ENCODE measurements at regions not wholly inside any gene's neighbourhood (a gene's known extent, or its start where the extent isn't known, plus 50 kb on each side); places are given as distances from the start of the nearest gene placed in this dataset.
A peak's percentile ranks its signal among the peaks of the same experiment; 100 is the strongest.

DNA sequence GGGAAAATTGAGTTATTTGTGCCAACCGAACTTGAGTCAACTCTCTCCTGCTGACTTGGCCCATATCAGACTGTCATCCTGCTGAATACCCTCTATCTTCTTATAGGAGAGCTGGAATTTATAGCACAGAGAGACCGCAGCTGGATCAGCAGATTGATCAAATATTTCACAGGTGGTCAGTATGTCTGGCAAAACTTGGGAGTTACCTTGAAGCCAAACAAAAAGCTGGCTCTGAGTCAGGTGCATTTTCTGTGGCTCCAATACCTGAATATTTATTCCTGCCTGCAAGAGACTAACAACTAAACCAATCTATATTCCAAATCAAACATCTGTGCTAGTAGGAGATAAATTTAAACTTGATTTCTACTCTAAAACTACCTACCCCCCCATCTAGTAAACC, 752.1 kb upstream of the ALCAM start:
- Histone ChIP-seq H2BK120ac (ENCODE audit: low read depth, low read length) (no peak overlapping the region), H3K79me1 (ENCODE audit: low read depth, low read length) (no peaks in the 10 kb centered on the region), H3K4me1 (ENCODE audit: control insufficient read depth in 2 of 2, insufficient read depth in 1 of 2, low read depth in 1 of 2, low read length in 2 of 2) (peaks cover 0 to 4% of the 10 kb centered on the region in 2 donors), H2BK12ac (ENCODE audit: low read length) (no peak overlapping the region), H3K27ac (replicated peaks; ENCODE audit: low read length) (no peak overlapping the region), H2BK5ac (ENCODE audit: low read length) (no peak overlapping the region), H2BK15ac (ENCODE audit: low read length) (no peak overlapping the region), H3K36me3 (replicated peaks in 1 of 2; ENCODE audit: control insufficient read depth in 2 of 2, insufficient read depth in 2 of 2, low read length in 2 of 2) (no peaks in the 10 kb centered on the region), H3K14ac (ENCODE audit: low read length) (no peak overlapping the region), H3K9me3 (replicated peaks in 1 of 2; ENCODE audit: control insufficient read depth in 2 of 2, insufficient read depth in 1 of 2, low read depth in 1 of 2, low read length in 2 of 2) (no peaks in the 10 kb centered on the region), H2AFZ (ENCODE audit: low read length) (no peak overlapping the region), H3K18ac (ENCODE audit: low read length) (no peak overlapping the region), H3K27me3 (ENCODE audit: control insufficient read depth in 3 of 3, insufficient read depth in 3 of 3, low read depth in 1 of 3, low read length in 3 of 3) (no peaks in the 10 kb centered on the region), H3K4me2 (ENCODE audit: insufficient read depth, low read length, poor library complexity, severe bottlenecking) (no peak overlapping the region), H3K9ac (ENCODE audit: low read depth, low read length, poor library complexity) (no peak overlapping the region), H4K8ac (ENCODE audit: low read depth, low read length) (no peak overlapping the region), H2AK5ac (ENCODE audit: low read depth, low read length) (no peak overlapping the region), H4K91ac (ENCODE audit: low read depth, low read length, poor library complexity) (no peak overlapping the region), H3K23ac (ENCODE audit: low read depth, low read length, poor library complexity) (no peak overlapping the region), H3K4ac (ENCODE audit: low read length) (no peak overlapping the region), H3K4me3 (ENCODE audit: low read length in 2 of 2) (no peak overlapping the region)
- no peak for DNase-seq (ENCODE audit: low spot score)
- WGBS, 2 donors (ENCODE audit: extremely low coverage in 2 of 2, insufficient read length in 2 of 2, insufficient replicate concordance in 1 of 2) = no CpG with 5 or more reads among the region's 2 CpGs

DNA sequence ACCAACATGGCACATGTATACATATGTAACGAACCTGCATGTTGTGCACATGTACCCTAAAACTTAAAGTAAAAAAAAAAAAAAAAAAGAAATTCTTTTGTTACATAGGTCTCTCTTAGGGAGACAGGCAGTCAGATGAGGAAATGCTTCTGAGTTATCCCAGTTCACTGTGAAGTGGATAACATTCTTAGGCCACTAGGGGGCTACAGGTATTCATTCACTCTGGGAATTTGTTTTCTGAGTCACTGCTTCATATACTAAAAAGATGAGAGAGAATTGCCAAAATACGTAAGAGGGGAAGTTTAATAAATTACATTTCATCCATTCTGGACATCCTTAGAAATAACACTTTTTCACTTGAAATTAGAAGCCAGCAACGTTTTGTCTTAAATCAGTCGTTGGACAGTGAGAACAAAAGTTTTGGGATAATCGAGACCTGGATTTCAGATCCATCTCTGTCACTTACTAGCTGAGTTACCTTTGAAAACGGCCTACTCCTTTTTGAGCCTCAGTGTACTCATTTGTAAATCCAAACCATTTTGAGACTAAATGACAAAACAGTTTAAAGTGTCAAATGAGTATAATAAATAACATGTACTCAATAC, 738.4 kb upstream of the ALCAM start:
- Histone ChIP-seq H3K36me3 (replicated peaks in 1 of 2; ENCODE audit: control insufficient read depth in 2 of 2, insufficient read depth in 2 of 2, low read length in 2 of 2) (no peaks in the 10 kb centered on the region), H3K79me1 (ENCODE audit: low read depth, low read length) (no peaks in the 10 kb centered on the region), H3K18ac (ENCODE audit: low read length) (no peak overlapping the region), H2AFZ (ENCODE audit: low read length) (no peak overlapping the region), H3K27ac (replicated peaks; ENCODE audit: low read length) (no peak overlapping the region), H3K9ac (ENCODE audit: low read depth, low read length, poor library complexity) (no peak overlapping the region), H4K91ac (ENCODE audit: low read depth, low read length, poor library complexity) (no peak overlapping the region), H3K27me3 (ENCODE audit: control insufficient read depth in 3 of 3, insufficient read depth in 3 of 3, low read depth in 1 of 3, low read length in 3 of 3) (no peaks in the 10 kb centered on the region), H3K14ac (ENCODE audit: low read length) (no peak overlapping the region), H2AK5ac (ENCODE audit: low read depth, low read length) (no peak overlapping the region), H3K4me3 (ENCODE audit: low read length in 2 of 2) (no peak overlapping the region), H2BK15ac (ENCODE audit: low read length) (no peak overlapping the region), H2BK12ac (ENCODE audit: low read length) (no peak overlapping the region), H2BK120ac (ENCODE audit: low read depth, low read length) (no peak overlapping the region), H3K4me1 (ENCODE audit: control insufficient read depth in 2 of 2, insufficient read depth in 1 of 2, low read depth in 1 of 2, low read length in 2 of 2) (no peaks in the 10 kb centered on the region), H3K4me2 (ENCODE audit: insufficient read depth, low read length, poor library complexity, severe bottlenecking) (no peak overlapping the region), H3K4ac (ENCODE audit: low read length) (no peak overlapping the region), H3K9me3 (replicated peaks in 1 of 2; ENCODE audit: control insufficient read depth in 2 of 2, insufficient read depth in 1 of 2, low read depth in 1 of 2, low read length in 2 of 2) (peaks cover 6 to 9% of the 10 kb centered on the region in 2 donors), H2BK5ac (ENCODE audit: low read length) (no peak overlapping the region), H3K23ac (ENCODE audit: low read depth, low read length, poor library complexity) (no peak overlapping the region), H4K8ac (ENCODE audit: low read depth, low read length) (no peak overlapping the region)
- WGBS, 2 donors (ENCODE audit: extremely low coverage in 2 of 2, insufficient read length in 2 of 2, insufficient replicate concordance in 1 of 2) = no CpG with 5 or more reads among the region's 6 CpGs
- DNase-seq (ENCODE audit: low spot score) = peak; percentile 5

DNA sequence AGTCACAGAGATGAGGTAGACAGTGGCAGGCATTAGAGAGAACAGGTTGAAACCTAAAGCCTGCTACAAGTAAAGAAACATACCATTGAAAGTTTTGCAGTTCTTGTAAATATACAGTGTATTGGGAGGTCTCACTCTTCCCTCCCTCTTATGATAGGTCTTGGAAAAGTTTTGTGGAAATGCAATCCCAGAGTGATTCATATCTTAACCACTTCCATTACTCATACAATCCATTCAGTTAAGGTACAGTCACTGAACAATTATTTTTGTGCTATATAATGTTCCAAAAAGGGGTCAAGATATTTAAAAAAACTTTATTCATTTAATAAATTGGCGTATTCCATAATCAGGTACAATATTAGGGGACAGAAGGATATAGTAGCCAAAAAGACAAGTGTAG, 737.7 kb upstream of the ALCAM start:
- Histone ChIP-seq H2BK12ac (ENCODE audit: low read length) (no peak overlapping the region), H3K14ac (ENCODE audit: low read length) (no peak overlapping the region), H4K8ac (ENCODE audit: low read depth, low read length) (no peak overlapping the region), H3K23ac (ENCODE audit: low read depth, low read length, poor library complexity) (no peak overlapping the region), H3K36me3 (replicated peaks in 1 of 2; ENCODE audit: control insufficient read depth in 2 of 2, insufficient read depth in 2 of 2, low read length in 2 of 2) (no peaks in the 10 kb centered on the region), H3K4me2 (ENCODE audit: insufficient read depth, low read length, poor library complexity, severe bottlenecking) (no peak overlapping the region), H4K91ac (ENCODE audit: low read depth, low read length, poor library complexity) (no peak overlapping the region), H2BK120ac (ENCODE audit: low read depth, low read length) (no peak overlapping the region), H3K4me3 (ENCODE audit: low read length in 2 of 2) (no peak overlapping the region), H2BK5ac (ENCODE audit: low read length) (no peak overlapping the region), H3K18ac (ENCODE audit: low read length) (no peak overlapping the region), H3K4me1 (ENCODE audit: control insufficient read depth in 2 of 2, insufficient read depth in 1 of 2, low read depth in 1 of 2, low read length in 2 of 2) (no peaks in the 10 kb centered on the region), H3K9ac (ENCODE audit: low read depth, low read length, poor library complexity) (no peak overlapping the region), H2BK15ac (ENCODE audit: low read length) (no peak overlapping the region), H3K79me1 (ENCODE audit: low read depth, low read length) (no peaks in the 10 kb centered on the region), H3K4ac (ENCODE audit: low read length) (no peak overlapping the region), H3K27ac (replicated peaks; ENCODE audit: low read length) (no peak overlapping the region), H2AFZ (ENCODE audit: low read length) (no peak overlapping the region), H3K9me3 (replicated peaks in 1 of 2; ENCODE audit: control insufficient read depth in 2 of 2, insufficient read depth in 1 of 2, low read depth in 1 of 2, low read length in 2 of 2) (peaks cover 6 to 9% of the 10 kb centered on the region in 2 donors), H2AK5ac (ENCODE audit: low read depth, low read length) (no peak overlapping the region), H3K27me3 (ENCODE audit: control insufficient read depth in 3 of 3, insufficient read depth in 3 of 3, low read depth in 1 of 3, low read length in 3 of 3) (no peaks in the 10 kb centered on the region)
- DNase-seq (ENCODE audit: low spot score) = no peak
- WGBS, 2 donors (ENCODE audit: extremely low coverage in 2 of 2, insufficient read length in 2 of 2, insufficient replicate concordance in 1 of 2) = no CpG with 5 or more reads among the region's 1 CpG

DNA sequence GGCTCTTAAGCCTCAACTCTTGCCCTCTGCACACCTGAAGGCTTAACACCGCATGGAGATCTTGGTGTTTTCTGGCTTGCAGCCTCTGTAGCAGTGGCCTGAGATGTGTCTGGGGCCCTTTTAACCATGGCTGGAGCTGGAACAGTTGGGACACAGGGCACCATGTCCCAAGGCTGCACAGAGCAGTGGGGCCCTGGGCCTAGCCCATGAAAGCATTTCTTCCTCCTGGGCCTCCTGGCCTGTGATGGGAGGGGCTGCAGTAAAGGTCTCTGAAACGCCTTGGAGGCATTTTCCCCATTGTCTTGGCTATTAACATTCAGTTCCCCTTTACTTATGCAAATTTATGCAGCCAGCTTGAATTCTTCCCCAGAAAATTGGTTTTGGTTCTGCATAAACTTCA, 735.5 kb upstream of the ALCAM start:
- H3K23ac ChIP-seq (ENCODE audit: low read depth, low read length, poor library complexity) = no peak overlapping the region

More for the DNA sequence above, 735.5 kb upstream of the ALCAM start:
- DNase-seq (ENCODE audit: low spot score) = no peak
- Histone ChIP-seq H3K9ac (ENCODE audit: low read depth, low read length, poor library complexity) (no peak overlapping the region), H3K4me2 (ENCODE audit: insufficient read depth, low read length, poor library complexity, severe bottlenecking) (no peak overlapping the region), H2AFZ (ENCODE audit: low read length) (no peak overlapping the region), H3K79me1 (ENCODE audit: low read depth, low read length) (no peaks in the 10 kb centered on the region), H3K4me3 (ENCODE audit: low read length in 2 of 2) (no peak overlapping the region), H2BK12ac (ENCODE audit: low read length) (no peak overlapping the region), H3K14ac (ENCODE audit: low read length) (no peak overlapping the region), H3K27me3 (ENCODE audit: control insufficient read depth in 3 of 3, insufficient read depth in 3 of 3, low read depth in 1 of 3, low read length in 3 of 3) (no peaks in the 10 kb centered on the region), H2BK120ac (ENCODE audit: low read depth, low read length) (no peak overlapping the region), H3K18ac (ENCODE audit: low read length) (no peak overlapping the region), H3K9me3 (replicated peaks in 1 of 2; ENCODE audit: control insufficient read depth in 2 of 2, insufficient read depth in 1 of 2, low read depth in 1 of 2, low read length in 2 of 2) (peaks cover 6 to 9% of the 10 kb centered on the region in 2 donors), H3K4ac (ENCODE audit: low read length) (no peak overlapping the region), H3K4me1 (ENCODE audit: control insufficient read depth in 2 of 2, insufficient read depth in 1 of 2, low read depth in 1 of 2, low read length in 2 of 2) (no peaks in the 10 kb centered on the region), H2BK5ac (ENCODE audit: low read length) (no peak overlapping the region), H3K27ac (replicated peaks; ENCODE audit: low read length) (no peak overlapping the region), H2AK5ac (ENCODE audit: low read depth, low read length) (no peak overlapping the region), H2BK15ac (ENCODE audit: low read length) (no peak overlapping the region), H4K91ac (ENCODE audit: low read depth, low read length, poor library complexity) (no peak overlapping the region), H3K36me3 (replicated peaks in 1 of 2; ENCODE audit: control insufficient read depth in 2 of 2, insufficient read depth in 2 of 2, low read length in 2 of 2) (no peaks in the 10 kb centered on the region), H4K8ac (ENCODE audit: low read depth, low read length) (no peak overlapping the region)
- WGBS, 2 donors (ENCODE audit: extremely low coverage in 2 of 2, insufficient read length in 2 of 2, insufficient replicate concordance in 1 of 2) = no CpG with 5 or more reads among the region's 2 CpGs
